Trophoblast cell (in vitro differentiated cells and primary cell): ENCODE measurements at regions not wholly inside any gene's neighbourhood (a gene's known extent, or its start where the extent isn't known, plus 50 kb on each side); places are given as distances from the start of the nearest gene placed in this dataset.

Experiments
- DNase-seq, 2 donors: peaks; one replicate each; pipeline ENCODE4 v3.0.0-alpha.2; 2016
- H2AFZ ChIP-seq: 2 replicates; pipeline ENCODE4 v1.6.1; 2013; ENCODE audit warnings: low read length, moderate library complexity, mild to moderate bottlenecking; ENCODE audit not compliant: insufficient read depth, poor library complexity
- H2AK5ac ChIP-seq: 2 replicates; pipeline ENCODE4 v1.6.1; 2013; ENCODE audit warnings: mild to moderate bottlenecking, low read length
- H2BK120ac ChIP-seq: 2 replicates; pipeline ENCODE4 v1.6.1; 2013; ENCODE audit warnings: low read length, mild to moderate bottlenecking, moderate library complexity; ENCODE audit not compliant: insufficient read depth, poor library complexity
- H2BK12ac ChIP-seq: 2 replicates; pipeline ENCODE4 v1.6.1; 2013; ENCODE audit warnings: mild to moderate bottlenecking, low read length, moderate library complexity
- H2BK5ac ChIP-seq: 2 replicates; pipeline ENCODE4 v1.6.1; 2013; ENCODE audit warnings: low read length, low read depth, moderate library complexity, mild to moderate bottlenecking; ENCODE audit not compliant: poor library complexity
- H3K14ac ChIP-seq: 2 replicates; pipeline ENCODE4 v1.6.1; 2013; ENCODE audit warnings: mild to moderate bottlenecking, low read length
- H3K18ac ChIP-seq: 2 replicates; pipeline ENCODE4 v1.6.1; 2013; ENCODE audit warnings: mild to moderate bottlenecking, low read length
- H3K23ac ChIP-seq: 2 replicates; pipeline ENCODE4 v1.6.1; 2013; ENCODE audit warnings: low read length
- H3K27ac ChIP-seq: 2 replicates; pipeline ENCODE4 v1.5.1; 2013; ENCODE audit warnings: low read depth, mild to moderate bottlenecking, inconsistent platforms, low read length, moderate library complexity
- H3K27me3 ChIP-seq: 2 replicates; pipeline ENCODE4 v1.6.1; 2013; ENCODE audit warnings: inconsistent platforms, mild to moderate bottlenecking, low read length, moderate library complexity; ENCODE audit not compliant: insufficient read depth
- H3K36me3 ChIP-seq, 2 experiments: 1 replicate in 1 of 2; 2 replicates in 1 of 2; pipeline ENCODE4 v1.6.1; 2013; ENCODE audit warnings: low read length in 2 of 2, mild to moderate bottlenecking in 2 of 2, moderate library complexity in 1 of 2; ENCODE audit not compliant: insufficient read depth in 2 of 2, control insufficient read depth in 1 of 2
- H3K4ac ChIP-seq: 2 replicates; pipeline ENCODE4 v1.6.1; 2013; ENCODE audit warnings: low read depth, mild to moderate bottlenecking, low read length, moderate library complexity
- H3K4me1 ChIP-seq, 2 experiments: 1 replicate in 1 of 2; 2 replicates in 1 of 2; pipeline ENCODE4 v1.6.1; 2013; ENCODE audit warnings: low read length in 2 of 2, mild to moderate bottlenecking in 2 of 2, moderate library complexity in 1 of 2; ENCODE audit not compliant: insufficient read depth in 2 of 2, control insufficient read depth in 1 of 2
- H3K4me2 ChIP-seq: 2 replicates; pipeline ENCODE4 v1.6.1; 2013; ENCODE audit warnings: inconsistent platforms, mild to moderate bottlenecking, low read length, moderate library complexity
- H3K4me3 ChIP-seq: 2 replicates; pipeline ENCODE4 v1.5.1; 2013; ENCODE audit warnings: mild to moderate bottlenecking, low read depth, low read length, inconsistent platforms
- H3K79me1 ChIP-seq: one replicate; pipeline ENCODE4 v1.6.1; 2013; ENCODE audit warnings: low read length
- H3K79me2 ChIP-seq: 2 replicates; pipeline ENCODE4 v1.6.1; 2013; ENCODE audit warnings: low read length, mild to moderate bottlenecking; ENCODE audit not compliant: control insufficient read depth, insufficient read depth, poor library complexity
- H3K9ac ChIP-seq: 2 replicates; pipeline ENCODE4 v1.6.1; 2013; ENCODE audit warnings: mild to moderate bottlenecking, low read length
- H3K9me3 ChIP-seq: 2 replicates; pipeline ENCODE4 v1.6.1; 2013; ENCODE audit warnings: low read depth, mild to moderate bottlenecking, control low read depth, inconsistent platforms, low read length; ENCODE audit not compliant: insufficient read depth
- H4K12ac ChIP-seq: 2 replicates; pipeline ENCODE4 v1.6.1; 2013; ENCODE audit warnings: low read depth, mild to moderate bottlenecking, low read length, moderate library complexity
- H4K8ac ChIP-seq: 2 replicates; pipeline ENCODE4 v1.6.1; 2013; ENCODE audit warnings: low read depth, mild to moderate bottlenecking, low read length, moderate library complexity
- H4K91ac ChIP-seq: one replicate; pipeline ENCODE4 v1.6.1; 2013; ENCODE audit warnings: low read depth, mild to moderate bottlenecking, low read length, moderate library complexity
- WGBS: extraction: QIAGEN DNeasy Blood & Tissue Kit; methylation state at CpG from one replicate; pipeline ENCODE4 v1.1.7; 2013; ENCODE audit warnings: missing lambda C conversion rate; ENCODE audit not compliant: insufficient read length, insufficient coverage; ENCODE audit errors: extremely low coverage; 5-methylcytosine and 5-hydroxymethylcytosine counted together

DNA sequence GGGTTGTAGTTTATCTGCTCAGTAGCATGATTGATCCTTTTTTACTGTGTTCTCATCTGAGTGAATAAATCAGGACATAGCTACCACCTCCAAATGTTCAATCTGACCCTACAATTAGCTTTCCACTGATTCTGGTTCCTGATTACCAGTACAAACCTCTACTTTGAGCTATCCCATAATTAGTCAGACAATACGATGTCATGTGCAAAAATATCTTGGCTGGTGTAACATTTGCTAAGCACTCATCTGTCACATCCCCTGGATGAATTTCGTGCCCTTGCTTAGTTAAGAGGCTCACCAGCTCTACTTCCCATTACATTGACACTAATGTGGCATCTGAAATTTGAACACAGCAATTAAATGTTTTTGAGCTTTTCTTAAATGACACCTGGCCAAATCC, 1101.0 kb upstream of the PCDH7 start:
- Histone ChIP-seq H3K4me3 (no peak overlapping the region), H2AFZ (no peak overlapping the region), H3K79me2 (no peaks in the 10 kb centered on the region), H4K91ac (no peak overlapping the region), H3K27me3 (no peaks in the 10 kb centered on the region), H4K8ac (no peak overlapping the region), H2AK5ac (no peak overlapping the region), H2BK120ac (no peak overlapping the region), H3K14ac (no peak overlapping the region), H3K18ac (no peak overlapping the region), H3K27ac (no peak overlapping the region), H3K36me3 (no peaks in the 10 kb centered on the region), H3K9ac (no peak overlapping the region), H4K12ac (no peak overlapping the region), H2BK5ac (no peak overlapping the region), H2BK12ac (no peak overlapping the region), H3K4me1 (no peaks in the 10 kb centered on the region), H3K23ac (no peak overlapping the region), H3K9me3 (no peaks in the 10 kb centered on the region), H3K4ac (no peak overlapping the region), H3K79me1 (no peaks in the 10 kb centered on the region), H3K4me2 (no peak overlapping the region)
- DNase-seq: no peak
- no CpG with 5 or more reads among the region's 2 CpGs for WGBS

DNA sequence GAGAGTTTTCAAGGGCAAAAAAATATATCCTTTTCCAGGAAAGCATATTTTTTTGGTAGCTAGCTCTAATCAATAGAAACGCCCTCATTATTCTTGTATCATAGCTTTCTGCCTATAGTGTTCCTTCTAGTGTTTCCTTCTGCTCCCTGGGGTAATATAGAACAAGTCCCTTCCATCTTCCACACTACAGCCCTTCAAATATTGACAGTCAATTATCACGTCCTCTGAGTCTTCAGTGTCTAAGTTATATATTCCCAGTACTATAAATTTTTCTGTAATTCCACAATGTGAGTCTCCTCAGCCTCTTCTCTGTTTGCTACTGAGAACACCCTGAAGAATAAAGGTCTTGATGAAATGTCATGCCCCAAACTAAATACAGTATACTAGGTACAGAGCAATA, 1088.0 kb upstream of the PCDH7 start:
- Histone ChIP-seq H3K36me3 (no peaks in the 10 kb centered on the region), H3K9me3 (no peaks in the 10 kb centered on the region), H3K4me1 (no peaks in the 10 kb centered on the region), H3K4me2 (no peak overlapping the region), H3K4ac (no peak overlapping the region), H2BK12ac (no peak overlapping the region), H2AK5ac (no peak overlapping the region), H3K27ac (no peak overlapping the region), H3K9ac (no peak overlapping the region), H3K4me3 (no peak overlapping the region), H3K23ac (no peak overlapping the region), H3K18ac (no peak overlapping the region), H3K79me1 (no peaks in the 10 kb centered on the region), H3K79me2 (no peaks in the 10 kb centered on the region), H4K12ac (no peak overlapping the region), H4K91ac (no peak overlapping the region), H4K8ac (no peak overlapping the region), H2BK120ac (no peak overlapping the region), H3K27me3 (no peaks in the 10 kb centered on the region), H2BK5ac (no peak overlapping the region), H3K14ac (no peak overlapping the region), H2AFZ (no peak overlapping the region)
- DNase-seq: no peak
- no CpG with 5 or more reads among the region's 2 CpGs for WGBS

DNA sequence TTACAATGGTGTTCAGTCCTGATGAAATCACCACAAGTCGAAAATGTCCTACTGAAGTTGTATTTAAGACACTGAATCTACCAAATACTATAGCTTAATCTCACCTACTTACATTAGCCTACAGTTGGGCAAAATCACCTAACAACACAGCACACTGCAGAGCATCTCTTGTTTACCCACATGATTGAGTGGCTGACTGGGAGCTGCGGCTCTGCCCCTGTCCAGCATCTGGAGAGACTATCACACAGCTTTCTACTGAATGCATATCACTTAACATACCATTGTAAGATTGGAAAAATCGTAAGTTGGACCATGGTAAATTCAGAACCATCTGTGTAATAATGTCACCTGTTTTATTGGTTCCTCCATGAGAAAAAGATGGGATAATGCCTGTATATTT, 1083.2 kb upstream of the PCDH7 start:
- Histone ChIP-seq H4K91ac (no peak overlapping the region), H4K8ac (no peak overlapping the region)
- no CpG with 5 or more reads among the region's 3 CpGs for WGBS

DNA sequence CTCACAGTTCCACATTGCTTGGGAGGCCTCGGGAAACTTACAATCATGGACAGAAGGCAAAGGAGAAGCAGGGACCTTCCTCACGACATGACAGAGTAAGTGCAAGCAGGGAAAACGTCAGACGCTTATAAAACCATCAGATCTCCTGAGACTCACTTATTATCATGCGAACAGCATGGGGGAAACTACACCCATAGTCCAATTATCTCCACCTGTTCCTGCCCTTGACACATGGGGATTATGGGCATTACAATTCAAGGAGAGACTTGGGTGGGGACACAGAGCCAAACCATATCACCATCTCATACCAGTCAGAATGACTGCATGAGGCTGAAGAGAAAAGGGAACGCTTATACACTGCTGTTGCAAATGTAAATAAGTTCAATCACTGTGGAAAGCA, 1066.9 kb upstream of the PCDH7 start:
- Histone ChIP-seq H3K9me3 (no peaks in the 10 kb centered on the region), H3K18ac (no peak overlapping the region), H4K91ac (no peak overlapping the region), H3K27ac (no peak overlapping the region), H2AFZ (no peak overlapping the region), H3K4me1 (no peaks in the 10 kb centered on the region), H3K36me3 (no peaks in the 10 kb centered on the region), H3K9ac (no peak overlapping the region), H3K4ac (no peak overlapping the region), H3K27me3 (no peaks in the 10 kb centered on the region), H3K4me2 (no peak overlapping the region), H2BK12ac (no peak overlapping the region), H4K12ac (no peak overlapping the region), H4K8ac (no peak overlapping the region), H2BK5ac (no peak overlapping the region), H3K23ac (no peak overlapping the region), H2BK120ac (no peak overlapping the region), H3K79me2 (no peaks in the 10 kb centered on the region), H3K79me1 (no peaks in the 10 kb centered on the region), H2AK5ac (no peak overlapping the region), H3K4me3 (no peak overlapping the region), H3K14ac (no peak overlapping the region)
- no peak for DNase-seq
- no CpG with 5 or more reads among the region's 6 CpGs for WGBS

More for the DNA sequence above, 1083.2 kb upstream of the PCDH7 start:
- Histone ChIP-seq H3K4me3 (no peak overlapping the region), H3K36me3 (no peaks in the 10 kb centered on the region), H2AK5ac (no peak overlapping the region), H3K4ac (no peak overlapping the region), H3K79me2 (no peaks in the 10 kb centered on the region), H2BK120ac (no peak overlapping the region), H3K79me1 (no peaks in the 10 kb centered on the region), H2BK5ac (no peak overlapping the region), H3K9ac (no peak overlapping the region), H2AFZ (no peak overlapping the region), H3K27me3 (no peaks in the 10 kb centered on the region), H3K18ac (no peak overlapping the region), H2BK12ac (no peak overlapping the region), H3K27ac (no peak overlapping the region), H3K23ac (no peak overlapping the region), H3K9me3 (no peaks in the 10 kb centered on the region), H3K4me1 (no peaks in the 10 kb centered on the region), H3K14ac (no peak overlapping the region), H4K12ac (no peak overlapping the region), H3K4me2 (no peak overlapping the region)
- no peak for DNase-seq
